ENCODE measurements at regions not wholly inside any gene's neighbourhood (a gene's known extent, or its start where the extent isn't known, plus 50 kb on each side); places are given as distances from the start of the nearest gene placed in this dataset.
"Not testable (repeated sequence)": the region's sequence is repeated elsewhere in the genome, so short reads cannot be mapped to it uniquely, and the experiment has no call there.

DNA sequence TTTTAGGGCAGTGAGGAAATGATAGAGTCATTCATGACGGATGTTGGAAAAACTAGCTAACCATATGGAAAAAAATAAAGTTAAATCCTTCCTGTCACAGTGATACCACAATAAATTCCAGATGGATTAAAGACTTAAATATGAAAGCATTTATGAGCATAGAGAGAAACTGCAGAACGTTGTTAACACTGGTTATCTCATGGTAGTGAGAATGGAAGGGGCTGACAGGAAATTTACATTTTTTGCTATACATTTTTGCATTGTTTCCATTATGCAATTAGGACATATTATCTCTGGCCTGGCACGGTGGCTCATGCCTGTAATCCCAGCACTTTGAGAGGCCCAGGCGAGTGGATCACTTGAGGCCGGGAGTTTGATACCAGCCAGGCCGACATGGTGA is 130.5 kb upstream of the VOPP1 start:
- not testable (repeated sequence) for DNase-seq (ENCODE audit: low spot score)

- DNase-seq (ENCODE audit: low spot score), result not testable (repeated sequence)
These were observed 127.1 kb upstream of the VOPP1 start for GRCh38 chr7:55699450-55699842.

- DNase-seq (ENCODE audit: low spot score), result not testable (repeated sequence)
These were observed 126.5 kb upstream of the VOPP1 start for GRCh38 chr7:55698607-55699449.

DNA sequence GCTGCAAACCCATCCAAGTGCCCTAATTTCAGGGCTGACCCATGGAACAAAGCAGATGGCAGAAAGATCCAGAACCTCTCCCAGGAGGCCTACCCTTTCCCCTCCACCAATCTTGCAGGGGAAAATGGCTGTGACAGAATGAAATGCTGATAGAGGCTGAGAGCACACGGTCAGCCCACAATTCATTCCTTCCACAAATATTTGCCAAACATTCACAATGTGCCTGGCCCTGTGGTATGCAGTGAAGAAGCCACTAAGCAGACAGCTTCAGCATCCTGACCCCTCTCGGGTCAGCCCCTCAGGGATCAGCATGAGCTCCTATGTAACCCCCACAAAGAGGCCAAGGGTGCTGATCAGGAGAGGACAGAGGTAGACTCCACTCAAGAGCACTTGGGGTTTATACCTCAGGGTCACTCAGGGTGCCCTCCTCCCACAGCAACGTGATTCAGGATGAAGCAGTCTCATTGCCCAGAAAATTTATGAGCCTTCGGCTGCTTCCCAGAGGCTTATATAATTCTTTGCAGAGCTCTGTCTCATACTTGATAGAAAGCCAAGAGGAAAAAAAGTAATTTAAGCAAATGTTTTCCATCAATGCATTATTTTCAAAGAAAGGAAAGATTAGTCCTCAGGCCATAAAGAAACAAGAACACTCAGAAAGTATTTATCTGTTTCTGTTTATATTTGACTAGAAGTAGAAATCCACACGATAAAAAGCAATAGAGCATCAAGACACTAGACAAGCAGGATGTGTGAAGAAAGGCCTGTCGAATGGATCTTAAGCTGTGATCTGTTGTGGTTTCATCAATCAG is 123.8 kb upstream of the VOPP1 start:
- not testable (repeated sequence) for DNase-seq (ENCODE audit: low spot score)

- DNase-seq (ENCODE audit: low spot score), result not testable (repeated sequence)
These were observed 122.2 kb upstream of the VOPP1 start for GRCh38 chr7:55694484-55694883.

- DNase-seq (ENCODE audit: low spot score), result not testable (repeated sequence)
These were observed 116.7 kb upstream of the VOPP1 start for GRCh38 chr7:55688684-55689681.

- not testable (repeated sequence) for DNase-seq (ENCODE audit: low spot score)
These were observed 116.0 kb upstream of the VOPP1 start for GRCh38 chr7:55688261-55688660.

DNA sequence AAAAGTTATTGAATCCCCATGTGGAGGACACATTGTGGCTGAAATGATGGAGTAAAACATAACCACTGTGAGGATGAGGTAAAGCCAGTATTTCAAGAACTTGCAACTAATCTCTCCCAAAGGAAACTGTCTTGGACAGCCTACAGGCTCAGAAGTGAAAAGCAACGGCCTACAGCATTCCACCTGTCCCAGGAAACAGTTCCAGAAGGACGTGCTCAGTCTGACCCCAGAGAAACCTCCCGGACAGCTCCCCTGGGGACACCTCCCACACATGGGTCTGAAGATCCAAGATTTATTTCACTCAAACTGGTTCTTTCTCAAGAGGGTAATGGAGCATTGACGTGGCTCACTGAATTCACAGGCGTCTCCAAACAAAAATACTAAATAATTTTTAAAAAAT is 115.0 kb upstream of the VOPP1 start:
- DNase-seq (ENCODE audit: low spot score), result not testable (repeated sequence)

GRCh38 chr7:55686771-55687170 is 114.5 kb upstream of the VOPP1 start:
- DNase-seq (ENCODE audit: low spot score), result not testable (repeated sequence)

- DNase-seq (ENCODE audit: low spot score), result not testable (repeated sequence)
These were observed 111.2 kb upstream of the VOPP1 start for GRCh38 chr7:55683501-55683900.

DNA sequence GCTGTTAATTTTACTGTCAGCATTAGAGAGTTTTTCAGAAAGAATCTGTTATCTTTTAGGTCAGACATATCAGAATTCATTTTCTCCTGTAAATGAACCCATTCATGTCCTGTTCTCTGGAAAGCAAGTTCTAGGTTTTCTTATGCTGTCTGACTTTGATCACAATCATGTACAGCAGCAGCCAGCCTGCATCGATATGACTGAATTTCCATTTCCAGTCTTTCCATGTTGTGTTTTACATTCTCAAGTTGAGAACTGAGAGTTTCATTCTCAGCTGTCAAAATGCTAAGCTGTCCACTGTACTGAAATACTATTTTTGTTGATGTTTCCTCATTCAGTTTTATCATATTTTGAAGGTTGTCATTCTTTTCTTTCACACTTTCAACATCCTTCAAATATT is 103.3 kb upstream of the VOPP1 start:
- DNase-seq (ENCODE audit: low spot score), result not testable (repeated sequence)

DNA sequence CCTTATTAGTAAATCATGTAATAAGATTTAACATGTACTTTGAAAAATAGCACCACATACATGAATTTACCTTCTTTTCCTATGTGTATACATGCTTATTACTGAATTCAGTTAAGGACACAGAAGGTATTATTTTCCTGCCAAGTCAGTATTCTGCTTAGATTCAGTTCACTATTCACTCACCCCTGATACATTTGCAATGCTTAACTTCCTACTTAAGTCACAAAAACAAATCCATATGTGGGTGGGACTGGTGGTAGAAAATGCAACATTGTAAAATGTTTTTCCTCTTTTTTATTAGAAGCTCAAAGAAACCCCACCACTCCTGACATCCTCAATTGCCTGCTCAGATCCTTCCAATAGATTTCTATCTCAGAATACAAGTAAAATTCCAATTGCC is 101.2 kb upstream of the VOPP1 start:
- not testable (repeated sequence) for DNase-seq (ENCODE audit: low spot score)

GRCh38 chr7:55672084-55672483 is 99.8 kb upstream of the VOPP1 start:
- not testable (repeated sequence) for DNase-seq (ENCODE audit: low spot score)

DNA sequence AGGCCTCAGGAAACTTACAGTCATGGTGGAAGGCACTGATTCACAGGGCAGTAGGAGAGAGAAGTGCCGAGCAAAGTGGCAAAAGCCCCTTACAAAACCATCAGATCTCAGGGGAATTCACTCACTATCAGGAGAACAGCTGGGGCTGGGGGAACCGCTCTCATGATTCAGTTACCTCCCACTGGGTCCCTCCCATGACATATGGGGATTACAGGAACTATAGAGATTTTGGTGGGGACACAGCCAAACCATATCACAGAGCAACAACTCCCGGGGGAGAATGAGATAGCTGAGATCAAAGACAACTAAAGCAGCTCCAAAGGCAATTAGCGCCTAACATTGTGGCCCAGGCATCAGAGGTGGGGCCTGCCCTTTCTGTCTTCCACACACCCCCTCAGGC is 85.4 kb upstream of the VOPP1 start:
- no peak for DNase-seq (ENCODE audit: low spot score)

DNA sequence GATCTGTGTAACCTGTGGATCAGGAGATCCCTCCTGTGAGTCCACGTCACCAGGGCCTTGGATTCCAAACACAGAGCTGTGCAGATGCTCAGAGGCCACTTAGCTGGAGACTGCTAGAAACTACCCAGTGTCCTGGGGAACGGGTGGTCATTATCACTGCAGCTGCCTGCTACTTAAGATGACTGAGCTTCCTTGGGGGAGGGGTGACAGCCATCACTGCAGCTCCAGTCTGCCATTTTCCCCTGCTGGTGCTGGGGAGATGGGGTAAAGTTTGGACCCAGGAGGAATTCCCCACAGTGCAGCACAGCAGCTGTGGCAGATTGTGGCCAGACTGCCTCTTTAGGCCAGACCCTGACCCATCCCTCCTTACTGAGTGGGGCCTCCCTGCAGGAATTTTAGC is 78.8 kb upstream of the VOPP1 start:
- no peak for DNase-seq (ENCODE audit: low spot score)

GRCh38 chr7:55649238-55649637 is 76.9 kb upstream of the VOPP1 start:
- DNase-seq (ENCODE audit: low spot score), result no peak

DNA sequence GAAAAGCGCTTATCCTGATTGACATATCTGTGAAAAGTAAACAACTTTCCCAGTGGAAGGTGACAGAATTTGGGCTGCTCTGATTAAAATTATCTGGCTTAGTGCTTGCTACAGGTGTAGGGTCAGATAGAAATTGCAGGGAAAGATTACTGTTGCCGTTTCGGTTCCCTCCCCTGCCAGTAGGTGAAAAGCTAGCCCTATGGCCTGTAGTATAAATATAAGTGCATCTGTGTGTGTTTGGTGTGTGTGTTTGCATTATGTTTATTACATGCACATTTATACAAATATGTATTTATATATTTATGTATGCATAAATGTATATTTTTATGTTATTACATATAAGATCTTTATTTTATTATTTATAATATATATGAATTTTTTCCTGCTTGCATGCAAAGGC is 72.3 kb upstream of the VOPP1 start:
- no peak for DNase-seq (ENCODE audit: low spot score)

DNA sequence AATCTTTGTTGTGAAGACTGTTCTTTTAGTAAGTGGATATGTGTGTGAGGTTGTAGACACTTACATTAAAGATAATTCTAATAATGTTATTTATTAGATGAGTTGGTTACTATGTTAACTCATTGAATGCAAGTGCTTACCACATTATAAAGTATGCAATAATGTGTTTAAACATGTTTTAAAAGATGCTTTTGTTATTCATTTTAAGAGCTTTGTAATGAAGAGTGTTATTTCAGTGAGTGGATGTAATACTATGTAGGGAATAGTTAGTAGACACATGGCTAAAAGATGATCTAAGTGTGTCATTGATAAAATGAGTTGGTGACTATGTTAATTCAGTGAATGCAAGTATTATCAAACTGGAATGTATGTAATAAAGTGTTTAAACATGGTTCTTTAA is 70.0 kb upstream of the VOPP1 start:
- DNase-seq (ENCODE audit: low spot score), result no peak

DNA sequence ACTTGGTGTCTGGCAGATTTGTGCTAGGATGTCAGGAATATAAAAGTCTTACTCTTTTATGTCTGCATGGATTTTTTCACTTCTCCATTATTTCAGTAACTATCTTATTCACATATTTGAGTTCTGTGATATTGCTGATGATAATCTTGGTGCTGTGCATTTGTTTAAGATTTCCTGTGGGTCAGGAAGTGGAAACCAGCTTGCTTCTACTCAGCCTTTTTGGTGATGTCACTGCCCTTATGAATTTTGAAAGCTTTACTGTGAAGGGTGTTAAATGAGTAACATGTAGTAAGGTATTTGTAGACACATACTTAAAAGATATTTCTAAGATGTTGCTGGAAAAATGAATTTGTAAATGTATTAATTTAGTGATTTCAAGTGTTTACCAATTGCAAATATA is 69.5 kb upstream of the VOPP1 start:
- no peak for DNase-seq (ENCODE audit: low spot score)

DNA sequence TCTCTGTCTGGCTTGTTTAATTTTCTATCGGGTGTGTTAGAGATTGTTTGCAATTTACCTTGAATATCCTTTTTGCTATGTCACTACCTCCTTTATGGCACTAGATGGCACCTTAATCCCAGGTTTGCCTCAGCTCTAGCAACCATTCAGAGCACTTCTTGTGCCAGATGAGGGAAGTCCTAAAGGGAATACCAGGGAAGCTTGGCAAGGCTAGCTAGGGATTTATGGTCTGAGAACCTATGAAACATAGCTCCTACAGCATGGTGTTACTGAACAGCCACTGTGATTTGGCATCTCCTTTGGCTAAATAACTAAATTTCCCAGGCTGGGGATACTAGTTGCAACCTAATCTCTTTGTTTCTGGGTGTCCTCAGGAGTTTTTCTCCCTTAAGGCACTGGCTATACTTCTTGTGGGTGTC is 69.0 kb upstream of the VOPP1 start:
- peak; percentile 82 for DNase-seq (ENCODE audit: low spot score)

DNA sequence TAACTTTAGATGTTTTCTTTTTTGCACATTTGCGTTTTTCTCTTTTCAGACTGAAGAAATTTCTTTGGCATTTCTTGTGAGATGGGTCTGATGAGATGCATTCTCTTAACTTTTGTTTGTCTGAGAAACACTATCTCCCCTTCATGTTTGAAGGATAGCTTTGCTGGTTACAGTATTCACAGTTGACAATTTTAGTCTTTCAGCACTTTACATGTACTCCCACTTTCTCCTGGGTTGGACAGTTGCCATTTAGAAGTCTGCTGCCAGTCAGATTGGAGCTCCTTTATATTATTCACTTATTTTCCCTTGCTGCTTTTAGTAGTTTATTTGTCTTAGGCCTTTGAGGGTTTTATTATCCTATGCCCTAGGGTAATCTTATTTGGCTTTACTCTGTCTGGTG is 67.3 kb upstream of the VOPP1 start:
- no peak for DNase-seq (ENCODE audit: low spot score)
